ENCODE measurements at regions not wholly inside any gene's neighbourhood (a gene's known extent, or its start where the extent isn't known, plus 50 kb on each side); places are given as distances from the start of the nearest gene placed in this dataset.

- TF ChIP-seq CTCF (IDR thresholded peaks at IDR 0.05) (no peak), POLR2A (IDR thresholded peaks at IDR 0.05) (no peak)
These were observed 237.2 kb upstream of the CTNND2 start for GRCh38 chr5:12141496-12141895.

All from breast epithelium (tissue), 3 donors.